SK-N-SH (cell line): ENCODE measurements at regions not wholly inside any gene's neighbourhood (a gene's known extent, or its start where the extent isn't known, plus 50 kb on each side); places are given as distances from the start of the nearest gene placed in this dataset.

Experiments
- EZH2phosphoT487 ChIP-seq: fragments of 200-600 bp; sonication (generic); IDR thresholded peaks from 2 replicates; pipeline ENCODE4 v1.6.1; 2017; ENCODE audit warnings: low read depth, mixed run types, mild to moderate bottlenecking, antibody characterized with exemption, moderate library complexity, borderline replicate concordance
- JUND ChIP-seq: IDR thresholded peaks from 2 replicates; pipeline ENCODE4 v1.4.0; 2012
- NFIC ChIP-seq: IDR thresholded peaks from 2 replicates; pipeline ENCODE4 v1.4.0; 2012; ENCODE audit warnings: borderline replicate concordance
- RAD21 ChIP-seq: IDR thresholded peaks from 2 replicates; pipeline ENCODE4 v1.6.1; 2012; ENCODE audit warnings: mild to moderate bottlenecking, low read length
- RCOR1 ChIP-seq: fragments of 150-350 bp; IDR thresholded peaks from 2 replicates; pipeline ENCODE4 v1.6.1; 2017; ENCODE audit warnings: antibody characterized with exemption, low read length
- SMC3 ChIP-seq: IDR thresholded peaks from 2 replicates; pipeline ENCODE4 v1.6.1; 2012; ENCODE audit warnings: low read depth, low read length, improper control_type of control experiment
- TAF1 ChIP-seq: IDR thresholded peaks from 2 replicates; pipeline ENCODE4 v1.6.1; 2012; ENCODE audit warnings: low read depth, mild to moderate bottlenecking, low read length, moderate library complexity, borderline replicate concordance
- YY1 ChIP-seq: IDR thresholded peaks from 2 replicates; pipeline ENCODE4 v1.4.0; 2012; ENCODE audit warnings: low read depth, mild to moderate bottlenecking
- TF ChIP-seq, protein P1 (sequence below): fragments of 200-600 bp; sonication (generic); IDR thresholded peaks from 2 replicates; pipeline ENCODE4 v1.6.1; 2017; ENCODE audit warnings: antibody characterized with exemption, mild to moderate bottlenecking, moderate library complexity
- TF ChIP-seq, protein P2 (sequence below): IDR thresholded peaks from 2 replicates; pipeline ENCODE4 v1.6.1; 2012; ENCODE audit warnings: mild to moderate bottlenecking, low read depth, low read length, moderate library complexity

DNA sequence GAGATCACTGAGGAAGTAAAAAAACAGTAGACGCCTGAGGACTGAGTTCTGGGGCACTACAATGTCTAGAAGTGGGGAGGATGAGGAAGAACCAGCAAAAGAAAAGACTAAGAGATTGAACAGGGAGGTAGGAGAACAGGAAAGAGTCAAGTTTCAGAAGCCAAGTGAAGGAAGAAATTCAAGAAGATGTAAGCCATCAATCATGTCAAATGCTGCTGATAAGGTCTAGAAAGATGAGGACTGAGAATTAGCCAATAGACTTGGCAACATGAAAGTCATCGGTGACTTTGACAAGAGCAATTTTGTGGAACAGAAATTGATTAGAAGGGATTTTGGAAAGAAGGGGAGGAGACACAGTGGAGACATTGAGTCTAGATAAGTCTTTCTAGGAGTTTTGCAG is 54.8 kb upstream of the CRY1 start:
- TF ChIP-seq TAF1 (no peak), SMC3 (no peak), RAD21 (no peak), NFIC (no peak), YY1 (no peak), RCOR1 (no peak), EZH2phosphoT487 (no peak), JUND (no peak)
- TF ChIP-seq, protein P1, sequence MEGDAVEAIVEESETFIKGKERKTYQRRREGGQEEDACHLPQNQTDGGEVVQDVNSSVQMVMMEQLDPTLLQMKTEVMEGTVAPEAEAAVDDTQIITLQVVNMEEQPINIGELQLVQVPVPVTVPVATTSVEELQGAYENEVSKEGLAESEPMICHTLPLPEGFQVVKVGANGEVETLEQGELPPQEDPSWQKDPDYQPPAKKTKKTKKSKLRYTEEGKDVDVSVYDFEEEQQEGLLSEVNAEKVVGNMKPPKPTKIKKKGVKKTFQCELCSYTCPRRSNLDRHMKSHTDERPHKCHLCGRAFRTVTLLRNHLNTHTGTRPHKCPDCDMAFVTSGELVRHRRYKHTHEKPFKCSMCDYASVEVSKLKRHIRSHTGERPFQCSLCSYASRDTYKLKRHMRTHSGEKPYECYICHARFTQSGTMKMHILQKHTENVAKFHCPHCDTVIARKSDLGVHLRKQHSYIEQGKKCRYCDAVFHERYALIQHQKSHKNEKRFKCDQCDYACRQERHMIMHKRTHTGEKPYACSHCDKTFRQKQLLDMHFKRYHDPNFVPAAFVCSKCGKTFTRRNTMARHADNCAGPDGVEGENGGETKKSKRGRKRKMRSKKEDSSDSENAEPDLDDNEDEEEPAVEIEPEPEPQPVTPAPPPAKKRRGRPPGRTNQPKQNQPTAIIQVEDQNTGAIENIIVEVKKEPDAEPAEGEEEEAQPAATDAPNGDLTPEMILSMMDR, result no peak
- TF ChIP-seq, protein P2, sequence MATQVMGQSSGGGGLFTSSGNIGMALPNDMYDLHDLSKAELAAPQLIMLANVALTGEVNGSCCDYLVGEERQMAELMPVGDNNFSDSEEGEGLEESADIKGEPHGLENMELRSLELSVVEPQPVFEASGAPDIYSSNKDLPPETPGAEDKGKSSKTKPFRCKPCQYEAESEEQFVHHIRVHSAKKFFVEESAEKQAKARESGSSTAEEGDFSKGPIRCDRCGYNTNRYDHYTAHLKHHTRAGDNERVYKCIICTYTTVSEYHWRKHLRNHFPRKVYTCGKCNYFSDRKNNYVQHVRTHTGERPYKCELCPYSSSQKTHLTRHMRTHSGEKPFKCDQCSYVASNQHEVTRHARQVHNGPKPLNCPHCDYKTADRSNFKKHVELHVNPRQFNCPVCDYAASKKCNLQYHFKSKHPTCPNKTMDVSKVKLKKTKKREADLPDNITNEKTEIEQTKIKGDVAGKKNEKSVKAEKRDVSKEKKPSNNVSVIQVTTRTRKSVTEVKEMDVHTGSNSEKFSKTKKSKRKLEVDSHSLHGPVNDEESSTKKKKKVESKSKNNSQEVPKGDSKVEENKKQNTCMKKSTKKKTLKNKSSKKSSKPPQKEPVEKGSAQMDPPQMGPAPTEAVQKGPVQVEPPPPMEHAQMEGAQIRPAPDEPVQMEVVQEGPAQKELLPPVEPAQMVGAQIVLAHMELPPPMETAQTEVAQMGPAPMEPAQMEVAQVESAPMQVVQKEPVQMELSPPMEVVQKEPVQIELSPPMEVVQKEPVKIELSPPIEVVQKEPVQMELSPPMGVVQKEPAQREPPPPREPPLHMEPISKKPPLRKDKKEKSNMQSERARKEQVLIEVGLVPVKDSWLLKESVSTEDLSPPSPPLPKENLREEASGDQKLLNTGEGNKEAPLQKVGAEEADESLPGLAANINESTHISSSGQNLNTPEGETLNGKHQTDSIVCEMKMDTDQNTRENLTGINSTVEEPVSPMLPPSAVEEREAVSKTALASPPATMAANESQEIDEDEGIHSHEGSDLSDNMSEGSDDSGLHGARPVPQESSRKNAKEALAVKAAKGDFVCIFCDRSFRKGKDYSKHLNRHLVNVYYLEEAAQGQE, result no peak
